Stimulated activated CD8-positive, alpha-beta memory T cell treated with anti-CD3 and anti-CD28 coated beads, Interleukin-15, amount 100 ng/mL, for 24 hours (primary cell): ENCODE measurements at regions not wholly inside any gene's neighbourhood (a gene's known extent, or its start where the extent isn't known, plus 50 kb on each side); places are given as distances from the start of the nearest gene placed in this dataset.

Source experiments
- DNase-seq: peaks from one replicate; pipeline ENCODE4 v3.0.0-alpha.2; 2020; ENCODE audit warnings: low read depth

- no peak for DNase-seq
Measured at GRCh38 chr1:25036117-25036546, 106.1 kb upstream of the RUNX3 start.

GRCh38 chr1:25035523-25036116 lies 105.5 kb upstream of the RUNX3 start:
- no peak for DNase-seq

GRCh38 chr1:25034736-25035522 lies 104.9 kb upstream of the RUNX3 start:
- no peak for DNase-seq

DNA sequence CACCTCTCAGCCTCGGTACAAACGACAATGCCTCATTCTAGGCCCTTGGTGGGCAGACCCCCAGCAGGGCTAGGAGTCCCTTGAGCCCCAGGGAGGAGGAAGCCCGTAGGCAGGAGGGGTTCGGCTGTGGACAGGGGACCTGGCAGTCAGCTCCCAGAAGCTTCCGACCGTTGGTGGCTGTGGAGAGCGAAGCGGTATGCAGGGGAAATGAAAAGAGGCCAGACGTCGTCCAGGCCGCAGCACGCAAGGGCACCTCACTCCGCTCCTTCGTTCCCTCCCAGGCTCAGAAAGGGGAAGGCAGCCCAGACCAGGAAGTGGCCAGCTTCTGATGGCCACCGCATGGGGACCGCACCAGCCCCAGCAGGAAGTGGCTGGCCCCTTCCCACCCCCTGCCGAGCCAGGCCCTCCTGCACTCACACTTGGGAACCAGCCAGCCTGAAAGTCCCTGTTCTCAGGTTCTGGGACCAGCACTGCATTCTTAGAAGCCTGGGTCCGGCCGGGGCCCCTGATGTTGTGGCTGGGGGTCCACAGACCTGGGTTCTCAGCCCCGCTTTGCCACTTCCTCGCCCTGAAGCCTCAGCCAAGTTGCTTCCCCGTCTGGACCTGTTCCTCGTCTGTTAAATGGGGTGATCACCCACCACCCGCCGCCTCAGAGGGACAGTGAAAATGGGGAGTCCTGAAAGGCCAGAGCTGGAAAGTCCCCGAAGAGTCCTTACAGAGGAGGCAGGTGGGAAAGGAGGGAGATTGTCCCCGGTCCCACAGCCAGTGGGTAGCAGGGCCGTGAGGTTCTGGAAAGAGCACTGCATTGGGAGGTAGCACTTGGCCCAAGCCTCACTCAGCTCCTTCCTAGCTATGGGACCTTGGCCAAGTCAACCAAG lies 104.0 kb upstream of the RUNX3 start:
- no peak for DNase-seq

DNA sequence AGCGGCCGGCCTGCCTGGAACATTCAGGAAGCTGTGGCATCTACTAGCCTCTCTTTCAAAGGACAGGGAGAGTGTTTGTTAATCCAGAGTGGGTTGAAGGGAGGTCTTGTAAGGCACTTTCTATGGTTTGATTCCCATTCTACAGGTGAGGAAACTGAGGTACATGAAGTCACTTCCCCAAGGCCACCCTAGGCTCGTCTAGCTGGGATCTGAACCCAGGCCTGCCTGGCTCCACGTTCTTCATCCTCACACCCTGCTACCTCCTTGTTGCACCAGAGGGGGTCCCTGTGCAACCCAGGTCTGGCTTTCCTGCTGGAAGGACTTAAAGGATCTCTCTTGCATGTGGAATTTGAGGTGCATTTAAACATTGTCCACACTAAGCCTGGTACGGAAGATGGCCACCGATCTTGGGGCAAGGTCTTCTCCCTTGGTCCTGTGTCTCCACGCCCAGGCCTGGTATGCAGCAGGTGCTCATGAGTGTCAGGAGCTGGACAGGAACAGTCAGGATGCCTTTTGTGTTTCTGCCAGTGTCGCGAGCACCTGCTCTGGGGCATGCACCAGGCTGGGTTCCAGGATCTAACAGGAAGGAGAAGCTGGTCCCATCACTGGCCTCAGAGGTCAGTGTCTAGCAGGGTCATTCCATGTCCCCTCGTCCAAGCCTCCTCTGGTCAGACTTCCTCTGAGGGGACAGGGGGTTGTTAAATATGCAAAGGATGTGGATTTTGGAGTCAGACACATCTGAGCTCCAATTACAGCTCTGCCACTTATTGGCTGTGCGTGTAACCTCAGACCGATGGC lies 103.2 kb upstream of the RUNX3 start:
- DNase-seq, result no peak

- no peak for DNase-seq
Measured at GRCh38 chr1:25031966-25032667, 102.0 kb upstream of the RUNX3 start.

GRCh38 chr1:25031601-25031965 lies 101.5 kb upstream of the RUNX3 start:
- DNase-seq, result no peak

DNA sequence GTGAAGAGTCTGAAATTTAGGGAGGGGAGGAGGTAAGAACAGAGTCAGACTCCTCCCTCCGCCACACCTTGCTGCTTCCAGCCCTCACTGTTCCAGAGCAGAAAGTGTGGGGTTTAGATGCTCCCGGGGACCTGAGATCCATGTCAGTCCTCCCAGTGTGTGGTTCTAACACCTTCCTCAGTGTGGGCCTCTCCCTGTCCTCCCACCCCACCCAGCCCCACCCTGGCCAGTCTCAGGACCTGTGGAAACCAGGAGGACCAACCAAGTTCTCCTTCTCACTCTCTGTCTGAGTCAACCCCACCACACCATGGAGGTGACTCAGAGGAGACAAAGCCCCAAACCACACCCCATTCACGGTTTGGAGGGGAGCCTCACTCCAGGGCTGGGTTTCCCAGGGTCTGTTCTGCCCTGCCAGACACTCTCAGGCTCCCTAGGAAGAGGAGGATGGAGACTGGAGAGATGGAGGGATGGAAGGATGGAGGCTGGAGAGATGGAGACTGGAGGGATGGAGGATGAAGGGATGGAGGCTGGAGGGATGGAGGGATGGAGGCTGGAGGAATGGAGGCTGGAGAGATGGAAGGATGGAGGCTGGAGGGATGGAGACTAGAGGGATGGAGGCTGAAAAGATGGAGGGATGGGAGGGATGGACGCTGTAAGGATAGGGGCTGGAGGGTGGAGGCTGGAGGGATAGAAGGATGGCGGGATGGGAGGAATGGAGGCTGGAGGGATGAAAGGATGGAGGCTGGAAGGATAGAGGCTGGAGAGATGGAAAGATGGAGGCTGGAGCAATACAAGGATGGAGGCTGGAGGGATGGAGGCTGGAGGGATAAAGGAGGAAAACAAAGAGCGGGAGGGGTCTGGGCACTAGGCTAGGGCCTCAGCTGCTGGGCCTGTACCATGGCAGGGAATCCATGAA lies 100.9 kb upstream of the RUNX3 start:
- no peak for DNase-seq

GRCh38 chr1:25030012-25030411 lies 99.9 kb upstream of the RUNX3 start:
- DNase-seq, result no peak

- no peak for DNase-seq
Measured at GRCh38 chr1:25028907-25029599, 99.0 kb upstream of the RUNX3 start.

GRCh38 chr1:25028587-25028906 lies 98.5 kb upstream of the RUNX3 start:
- no peak for DNase-seq

- DNase-seq, result no peak
Measured at GRCh38 chr1:25027822-25028586, 97.9 kb upstream of the RUNX3 start.

DNA sequence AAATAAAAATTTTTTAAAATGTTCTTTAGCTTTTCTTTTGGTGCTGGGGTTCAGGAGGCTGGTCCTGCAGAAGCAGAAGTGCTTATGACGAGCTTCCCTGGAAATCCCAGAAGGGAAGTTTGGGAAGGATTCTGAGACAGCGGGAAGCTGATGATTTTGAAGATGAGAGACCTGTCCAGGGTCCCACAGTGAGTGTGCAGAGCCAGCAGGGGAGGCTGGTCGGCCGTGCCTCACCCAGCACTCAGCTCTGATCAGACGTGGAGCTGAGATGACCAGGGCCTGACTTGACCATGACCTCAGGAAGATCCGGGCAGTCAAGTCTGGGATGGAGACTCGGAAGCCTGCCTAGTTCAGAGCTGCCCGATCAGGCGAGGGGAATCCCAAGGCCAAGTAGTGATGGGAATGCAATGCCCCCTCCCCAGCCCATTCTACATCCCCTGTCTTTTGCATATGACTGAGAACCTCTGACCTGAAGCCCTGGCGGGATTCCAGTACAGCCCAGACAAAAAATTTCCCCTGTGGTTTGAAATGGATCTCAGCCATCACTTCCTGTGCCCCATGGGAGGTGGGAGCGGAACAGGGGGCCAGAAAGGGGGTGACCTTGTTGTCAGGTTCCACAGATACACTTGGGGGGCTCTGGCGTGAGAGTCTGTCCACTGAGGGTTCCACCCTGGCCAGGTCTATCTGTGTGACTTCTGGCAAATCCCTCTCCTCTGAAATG lies 96.8 kb upstream of the RUNX3 start:
- DNase-seq, result no peak

- DNase-seq, result no peak
Measured at GRCh38 chr1:25026304-25026703, 96.2 kb upstream of the RUNX3 start.

GRCh38 chr1:25024615-25025350 lies 94.7 kb upstream of the RUNX3 start:
- no peak for DNase-seq

- DNase-seq, result no peak
Measured at GRCh38 chr1:25023826-25024225, 93.8 kb upstream of the RUNX3 start.

DNA sequence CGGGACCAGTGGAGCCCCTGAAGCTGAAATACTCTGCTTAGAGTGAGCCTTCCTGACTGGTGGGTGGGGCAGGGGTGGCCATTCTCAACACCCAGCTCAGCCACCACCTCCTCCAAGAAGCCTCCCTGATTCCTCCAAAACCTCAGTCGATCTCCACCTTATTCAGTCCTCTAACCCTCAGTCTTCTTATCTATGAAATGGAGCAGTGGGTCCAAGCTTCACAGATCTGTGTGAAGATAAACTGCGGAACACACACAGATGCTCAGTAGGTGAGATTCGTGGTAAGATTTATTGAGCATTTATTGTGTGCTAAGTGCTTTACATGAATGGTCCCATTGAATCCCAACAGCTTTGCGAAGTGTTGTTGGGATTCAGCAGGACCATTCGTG lies 93.1 kb upstream of the RUNX3 start:
- DNase-seq, result no peak
